ENCODE measurements at regions not wholly inside any gene's neighbourhood (a gene's known extent, or its start where the extent isn't known, plus 50 kb on each side); places are given as distances from the start of the nearest gene placed in this dataset.

DNA sequence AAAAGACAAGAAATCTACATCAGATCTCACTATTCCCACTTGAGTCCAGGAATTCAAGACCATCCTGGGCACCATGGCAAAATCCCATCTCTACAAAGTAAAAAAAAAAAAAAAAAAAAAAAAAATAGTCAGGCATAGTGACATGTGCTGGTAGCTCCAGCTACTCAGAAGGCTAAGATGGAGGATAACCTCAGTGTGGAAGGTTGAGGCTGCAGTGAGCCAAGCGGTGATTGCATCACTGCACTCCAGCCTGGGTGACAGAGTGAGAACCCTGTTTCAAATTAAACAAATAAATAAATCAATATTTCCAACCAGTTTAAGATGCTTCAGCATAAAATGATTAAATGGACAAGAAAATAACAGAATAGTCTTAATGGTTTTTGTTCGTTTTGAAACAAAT, 197.4 kb downstream of the DSEL start:
- TF ChIP-seq, protein P1, sequence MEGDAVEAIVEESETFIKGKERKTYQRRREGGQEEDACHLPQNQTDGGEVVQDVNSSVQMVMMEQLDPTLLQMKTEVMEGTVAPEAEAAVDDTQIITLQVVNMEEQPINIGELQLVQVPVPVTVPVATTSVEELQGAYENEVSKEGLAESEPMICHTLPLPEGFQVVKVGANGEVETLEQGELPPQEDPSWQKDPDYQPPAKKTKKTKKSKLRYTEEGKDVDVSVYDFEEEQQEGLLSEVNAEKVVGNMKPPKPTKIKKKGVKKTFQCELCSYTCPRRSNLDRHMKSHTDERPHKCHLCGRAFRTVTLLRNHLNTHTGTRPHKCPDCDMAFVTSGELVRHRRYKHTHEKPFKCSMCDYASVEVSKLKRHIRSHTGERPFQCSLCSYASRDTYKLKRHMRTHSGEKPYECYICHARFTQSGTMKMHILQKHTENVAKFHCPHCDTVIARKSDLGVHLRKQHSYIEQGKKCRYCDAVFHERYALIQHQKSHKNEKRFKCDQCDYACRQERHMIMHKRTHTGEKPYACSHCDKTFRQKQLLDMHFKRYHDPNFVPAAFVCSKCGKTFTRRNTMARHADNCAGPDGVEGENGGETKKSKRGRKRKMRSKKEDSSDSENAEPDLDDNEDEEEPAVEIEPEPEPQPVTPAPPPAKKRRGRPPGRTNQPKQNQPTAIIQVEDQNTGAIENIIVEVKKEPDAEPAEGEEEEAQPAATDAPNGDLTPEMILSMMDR (IDR thresholded peaks at IDR 0.05; ENCODE audit: insufficient read depth in 1 of 2, low read depth in 1 of 2, low read length in 1 of 2, severe bottlenecking in 1 of 2, unreplicated experiment in 1 of 2): no peak
- DNase-seq: no peak
- Histone ChIP-seq H3K36me3 (ENCODE audit: control insufficient read depth, insufficient read depth, low read length) (no peaks in the 10 kb centered on the region), H3K4me3 (ENCODE audit: low read depth, low read length) (no peak overlapping the region), H3K27me3 (replicated peaks; ENCODE audit: control insufficient read depth, insufficient read depth, low read length) (no peaks in the 10 kb centered on the region), H3K4me1 (no peaks in the 10 kb centered on the region), H3K9me3 (no peaks in the 10 kb centered on the region)
- intact Hi-C loops (cut with micrococcal nuclease; ENCODE audit: unreplicated experiment): no loop called here
- POLR2A ChIA-PET: no interaction called here
- Mint-ChIP-seq H3K36me3 (ENCODE audit: insufficient read depth, unreplicated experiment) (no peaks in the 10 kb centered on the region), H3K27ac (ENCODE audit: unreplicated experiment) (no peak overlapping the region), H3K9me3 (ENCODE audit: unreplicated experiment) (no peaks in the 10 kb centered on the region), H3K4me1 (ENCODE audit: low read depth, unreplicated experiment) (no peaks in the 10 kb centered on the region), H3K4me3 (ENCODE audit: unreplicated experiment) (no peak overlapping the region), H3K27me3 (ENCODE audit: insufficient read depth, unreplicated experiment) (no peaks in the 10 kb centered on the region)
- CTCF ChIA-PET: no interaction called here
- no TSS peak for BruUV-seq (replicated peaks)

GRCh38 chr18:67318651-67319050, 197.9 kb downstream of the DSEL start:
- TF ChIP-seq, protein P1 (IDR thresholded peaks at IDR 0.05; ENCODE audit: insufficient read depth in 1 of 2, low read depth in 1 of 2, low read length in 1 of 2, severe bottlenecking in 1 of 2, unreplicated experiment in 1 of 2): no peak
- Mint-ChIP-seq H3K4me3 (ENCODE audit: unreplicated experiment) (no peak overlapping the region), H3K27me3 (ENCODE audit: insufficient read depth, unreplicated experiment) (no peaks in the 10 kb centered on the region), H3K27ac (ENCODE audit: unreplicated experiment) (no peak overlapping the region), H3K4me1 (ENCODE audit: low read depth, unreplicated experiment) (no peaks in the 10 kb centered on the region), H3K9me3 (ENCODE audit: unreplicated experiment) (no peaks in the 10 kb centered on the region), H3K36me3 (ENCODE audit: insufficient read depth, unreplicated experiment) (no peaks in the 10 kb centered on the region)
- Histone ChIP-seq H3K36me3 (ENCODE audit: control insufficient read depth, insufficient read depth, low read length) (no peaks in the 10 kb centered on the region), H3K27me3 (replicated peaks; ENCODE audit: control insufficient read depth, insufficient read depth, low read length) (no peaks in the 10 kb centered on the region), H3K4me1 (no peaks in the 10 kb centered on the region), H3K4me3 (ENCODE audit: low read depth, low read length) (no peak overlapping the region), H3K9me3 (no peaks in the 10 kb centered on the region)
- no TSS peak for BruUV-seq (replicated peaks)
- ChIA-PET CTCF (no interaction called here), POLR2A (no interaction called here)
- no peak for DNase-seq
- intact Hi-C loops (cut with micrococcal nuclease; ENCODE audit: unreplicated experiment): no loop called here

- Histone ChIP-seq H3K4me1 (no peaks in the 10 kb centered on the region), H3K36me3 (ENCODE audit: control insufficient read depth, insufficient read depth, low read length) (no peaks in the 10 kb centered on the region), H3K9me3 (no peaks in the 10 kb centered on the region), H3K27me3 (replicated peaks; ENCODE audit: control insufficient read depth, insufficient read depth, low read length) (no peaks in the 10 kb centered on the region), H3K4me3 (ENCODE audit: low read depth, low read length) (no peak overlapping the region)
- Mint-ChIP-seq H3K27me3 (ENCODE audit: insufficient read depth, unreplicated experiment) (no peaks in the 10 kb centered on the region), H3K36me3 (ENCODE audit: insufficient read depth, unreplicated experiment) (no peaks in the 10 kb centered on the region), H3K4me3 (ENCODE audit: unreplicated experiment) (no peak overlapping the region), H3K9me3 (ENCODE audit: unreplicated experiment) (no peaks in the 10 kb centered on the region), H3K4me1 (ENCODE audit: low read depth, unreplicated experiment) (no peaks in the 10 kb centered on the region), H3K27ac (ENCODE audit: unreplicated experiment) (no peak overlapping the region)
- TF ChIP-seq, protein P1 (IDR thresholded peaks at IDR 0.05; ENCODE audit: insufficient read depth in 1 of 2, low read depth in 1 of 2, low read length in 1 of 2, severe bottlenecking in 1 of 2, unreplicated experiment in 1 of 2): no peak
- intact Hi-C loops (cut with micrococcal nuclease; ENCODE audit: unreplicated experiment): no loop called here
- ChIA-PET POLR2A (no interaction called here), CTCF (no interaction called here)
- no TSS peak for BruUV-seq (replicated peaks)
- no peak for DNase-seq
Measured at GRCh38 chr18:67310826-67311225, 205.7 kb downstream of the DSEL start.

All from Caco-2 (cell line).